ENCODE measurements at regions not wholly inside any gene's neighbourhood (a gene's known extent, or its start where the extent isn't known, plus 50 kb on each side); places are given as distances from the start of the nearest gene placed in this dataset.

DNA sequence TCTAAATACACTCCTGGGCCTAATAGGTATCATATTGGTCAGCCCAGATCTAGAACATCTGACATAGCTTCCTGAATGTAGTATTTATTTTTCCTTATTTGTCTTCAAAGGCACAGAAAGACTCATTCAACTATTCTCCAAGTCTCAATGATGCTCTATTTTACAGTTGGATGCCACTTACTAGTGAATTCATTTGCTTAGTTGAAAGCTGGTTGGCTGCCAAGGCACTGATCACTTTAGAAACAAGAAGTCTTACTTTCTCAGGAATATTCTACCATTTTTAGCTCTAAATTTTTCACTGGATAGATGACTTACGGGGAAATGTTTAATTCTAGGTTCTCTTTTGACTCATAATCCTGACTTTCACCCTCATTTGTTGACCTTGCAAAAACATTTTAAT is 863.4 kb downstream of the SORCS1 start:
- TF ChIP-seq, protein P1, sequence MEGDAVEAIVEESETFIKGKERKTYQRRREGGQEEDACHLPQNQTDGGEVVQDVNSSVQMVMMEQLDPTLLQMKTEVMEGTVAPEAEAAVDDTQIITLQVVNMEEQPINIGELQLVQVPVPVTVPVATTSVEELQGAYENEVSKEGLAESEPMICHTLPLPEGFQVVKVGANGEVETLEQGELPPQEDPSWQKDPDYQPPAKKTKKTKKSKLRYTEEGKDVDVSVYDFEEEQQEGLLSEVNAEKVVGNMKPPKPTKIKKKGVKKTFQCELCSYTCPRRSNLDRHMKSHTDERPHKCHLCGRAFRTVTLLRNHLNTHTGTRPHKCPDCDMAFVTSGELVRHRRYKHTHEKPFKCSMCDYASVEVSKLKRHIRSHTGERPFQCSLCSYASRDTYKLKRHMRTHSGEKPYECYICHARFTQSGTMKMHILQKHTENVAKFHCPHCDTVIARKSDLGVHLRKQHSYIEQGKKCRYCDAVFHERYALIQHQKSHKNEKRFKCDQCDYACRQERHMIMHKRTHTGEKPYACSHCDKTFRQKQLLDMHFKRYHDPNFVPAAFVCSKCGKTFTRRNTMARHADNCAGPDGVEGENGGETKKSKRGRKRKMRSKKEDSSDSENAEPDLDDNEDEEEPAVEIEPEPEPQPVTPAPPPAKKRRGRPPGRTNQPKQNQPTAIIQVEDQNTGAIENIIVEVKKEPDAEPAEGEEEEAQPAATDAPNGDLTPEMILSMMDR (IDR thresholded peaks at IDR 0.05) = no peak
- no peak for TF ChIP-seq POLR2A (IDR thresholded peaks at IDR 0.05; ENCODE audit: low read depth)

All from esophagus muscularis mucosa (tissue), 3 donors.